GM23338 (cell line): ENCODE measurements at regions not wholly inside any gene's neighbourhood (a gene's known extent, or its start where the extent isn't known, plus 50 kb on each side); places are given as distances from the start of the nearest gene placed in this dataset.
A peak's percentile ranks its signal among the peaks of the same experiment; 100 is the strongest.

Source experiments
- ATAC-seq: fragments of 200-7000 bp; cut with Tn5 transposase; 3 replicates; pipeline ENCODE4 v1.9.1; 2020
- DNase-seq: peaks from one replicate; pipeline ENCODE4 v3.0.0-alpha.2; 2015; ENCODE audit warnings: low spot score
- H2AFZ ChIP-seq: fragments of 200-600 bp; sonication (generic); 2 replicates; pipeline ENCODE4 v1.8.0; 2016; ENCODE audit warnings: antibody characterized with exemption, mild to moderate bottlenecking, moderate library complexity
- H3F3A ChIP-seq: fragments of 200-600 bp; sonication (generic); replicated peaks from 2 replicates; pipeline ENCODE4 v1.8.0; 2017; ENCODE audit warnings: antibody characterized with exemption, mixed run types, low read depth
- H3K27ac ChIP-seq: fragments of 200-600 bp; sonication (generic); 2 replicates; pipeline ENCODE4 v1.6.1; 2016; ENCODE audit warnings: low read depth
- H3K27me3 ChIP-seq: fragments of 200-600 bp; sonication (generic); 2 replicates; pipeline ENCODE4 v1.8.0; 2016; ENCODE audit warnings: mild to moderate bottlenecking, mixed run types, moderate library complexity; ENCODE audit not compliant: insufficient read depth
- H3K36me3 ChIP-seq: fragments of 200-600 bp; sonication (generic); 2 replicates; pipeline ENCODE4 v1.8.0; 2016; ENCODE audit warnings: mild to moderate bottlenecking; ENCODE audit not compliant: insufficient read depth
- H3K4me1 ChIP-seq: fragments of 200-600 bp; sonication (generic); 2 replicates; pipeline ENCODE4 v1.8.0; 2016; ENCODE audit warnings: mild to moderate bottlenecking, moderate library complexity; ENCODE audit not compliant: insufficient read depth
- H3K4me2 ChIP-seq: fragments of 200-600 bp; sonication (generic); 2 replicates; pipeline ENCODE4 v1.7.1; 2017; ENCODE audit warnings: mixed run types
- H3K4me3 ChIP-seq: fragments of 200-600 bp; sonication (generic); 2 replicates; pipeline ENCODE4 v1.6.1; 2016; ENCODE audit warnings: mixed run types
- H3K79me2 ChIP-seq: fragments of 200-600 bp; sonication (generic); replicated peaks from 2 replicates; pipeline ENCODE4 v1.8.0; 2017; ENCODE audit warnings: mild to moderate bottlenecking; ENCODE audit not compliant: insufficient read depth
- H3K9me2 ChIP-seq: fragments of 200-600 bp; sonication (generic); 2 replicates; pipeline ENCODE4 v1.8.0; 2017; ENCODE audit not compliant: insufficient read depth
- H4K20me1 ChIP-seq: fragments of 200-600 bp; sonication (generic); replicated peaks from 2 replicates; pipeline ENCODE4 v1.8.0; 2017; ENCODE audit warnings: mild to moderate bottlenecking; ENCODE audit not compliant: insufficient read depth
- H3K27ac Mint-ChIP-seq: 2 replicates; pipeline ENCODE4 v1.8.0; 2020; ENCODE audit warnings: inconsistent platforms, mild to moderate bottlenecking, moderate library complexity, mixed read lengths
- H3K27me3 Mint-ChIP-seq: 3 replicates; pipeline ENCODE4 v1.8.0; 2022; ENCODE audit warnings: low read depth, mild to moderate bottlenecking, moderate library complexity, mixed read lengths, inconsistent platforms; ENCODE audit not compliant: insufficient read depth, poor library complexity
- H3K36me3 Mint-ChIP-seq: 3 replicates; pipeline ENCODE4 v1.8.0; 2021; ENCODE audit warnings: low read depth, mild to moderate bottlenecking, inconsistent platforms, moderate library complexity, mixed read lengths
- H3K4me1 Mint-ChIP-seq: 3 replicates; pipeline ENCODE4 v1.8.0; 2020; ENCODE audit warnings: mild to moderate bottlenecking, inconsistent platforms, mixed read lengths
- H3K4me3 Mint-ChIP-seq: 3 replicates; pipeline ENCODE4 v1.8.0; 2021; ENCODE audit warnings: moderate library complexity, mild to moderate bottlenecking, inconsistent platforms, mixed read lengths
- H3K9me3 Mint-ChIP-seq: 3 replicates; pipeline ENCODE4 v1.8.0; 2020; ENCODE audit warnings: moderate library complexity, mild to moderate bottlenecking, inconsistent platforms, mixed read lengths
- CREB1 ChIP-seq: fragments of 250-450 bp; sonication (Bioruptor Pico); IDR thresholded peaks from 2 replicates; pipeline ENCODE4 v1.5.0; 2020; ENCODE audit warnings: low read depth, mild to moderate bottlenecking, moderate library complexity
- EZH2 ChIP-seq: fragments of 200-600 bp; sonication (generic); IDR thresholded peaks from one replicate; pipeline ENCODE4 v1.8.0; 2017; ENCODE audit warnings: antibody characterized with exemption, mild to moderate bottlenecking, low read depth; ENCODE audit not compliant: unreplicated experiment
- JUNB ChIP-seq: IDR thresholded peaks from one replicate; pipeline ENCODE4 v1.6.1; 2016; ENCODE audit warnings: antibody characterized with exemption; ENCODE audit not compliant: unreplicated experiment
- STAT1 ChIP-seq: IDR thresholded peaks from one replicate; pipeline ENCODE4 v1.6.1; 2016; ENCODE audit warnings: antibody characterized with exemption; ENCODE audit not compliant: unreplicated experiment
- ZNF331 ChIP-seq: fragments of 250-450 bp; sonication (Bioruptor Pico); IDR thresholded peaks from 2 replicates; pipeline ENCODE4 v1.5.0; 2020; ENCODE audit warnings: low read depth, mild to moderate bottlenecking, moderate library complexity
- TF ChIP-seq, protein P1 (sequence below): fragments of 250-450 bp; sonication (Bioruptor Pico); IDR thresholded peaks from 2 replicates; pipeline ENCODE4 v1.5.0; 2020; ENCODE audit warnings: mild to moderate bottlenecking, moderate library complexity
- TF ChIP-seq, protein P2 (sequence below): IDR thresholded peaks from 2 replicates; pipeline ENCODE4 v1.6.1; 2016; ENCODE audit warnings: antibody characterized with exemption

GRCh38 chr14:98665007-98665406 lies 607.0 kb downstream of the BCL11B start:
- no peaks in the 10 kb centered on the region for H3K27me3 Mint-ChIP-seq
- TF ChIP-seq CREB1, result no peak
- no peak for TF ChIP-seq EZH2
- no peak for TF ChIP-seq ZNF331 (CRISPR knock-in tag)
- TF ChIP-seq, protein P1, sequence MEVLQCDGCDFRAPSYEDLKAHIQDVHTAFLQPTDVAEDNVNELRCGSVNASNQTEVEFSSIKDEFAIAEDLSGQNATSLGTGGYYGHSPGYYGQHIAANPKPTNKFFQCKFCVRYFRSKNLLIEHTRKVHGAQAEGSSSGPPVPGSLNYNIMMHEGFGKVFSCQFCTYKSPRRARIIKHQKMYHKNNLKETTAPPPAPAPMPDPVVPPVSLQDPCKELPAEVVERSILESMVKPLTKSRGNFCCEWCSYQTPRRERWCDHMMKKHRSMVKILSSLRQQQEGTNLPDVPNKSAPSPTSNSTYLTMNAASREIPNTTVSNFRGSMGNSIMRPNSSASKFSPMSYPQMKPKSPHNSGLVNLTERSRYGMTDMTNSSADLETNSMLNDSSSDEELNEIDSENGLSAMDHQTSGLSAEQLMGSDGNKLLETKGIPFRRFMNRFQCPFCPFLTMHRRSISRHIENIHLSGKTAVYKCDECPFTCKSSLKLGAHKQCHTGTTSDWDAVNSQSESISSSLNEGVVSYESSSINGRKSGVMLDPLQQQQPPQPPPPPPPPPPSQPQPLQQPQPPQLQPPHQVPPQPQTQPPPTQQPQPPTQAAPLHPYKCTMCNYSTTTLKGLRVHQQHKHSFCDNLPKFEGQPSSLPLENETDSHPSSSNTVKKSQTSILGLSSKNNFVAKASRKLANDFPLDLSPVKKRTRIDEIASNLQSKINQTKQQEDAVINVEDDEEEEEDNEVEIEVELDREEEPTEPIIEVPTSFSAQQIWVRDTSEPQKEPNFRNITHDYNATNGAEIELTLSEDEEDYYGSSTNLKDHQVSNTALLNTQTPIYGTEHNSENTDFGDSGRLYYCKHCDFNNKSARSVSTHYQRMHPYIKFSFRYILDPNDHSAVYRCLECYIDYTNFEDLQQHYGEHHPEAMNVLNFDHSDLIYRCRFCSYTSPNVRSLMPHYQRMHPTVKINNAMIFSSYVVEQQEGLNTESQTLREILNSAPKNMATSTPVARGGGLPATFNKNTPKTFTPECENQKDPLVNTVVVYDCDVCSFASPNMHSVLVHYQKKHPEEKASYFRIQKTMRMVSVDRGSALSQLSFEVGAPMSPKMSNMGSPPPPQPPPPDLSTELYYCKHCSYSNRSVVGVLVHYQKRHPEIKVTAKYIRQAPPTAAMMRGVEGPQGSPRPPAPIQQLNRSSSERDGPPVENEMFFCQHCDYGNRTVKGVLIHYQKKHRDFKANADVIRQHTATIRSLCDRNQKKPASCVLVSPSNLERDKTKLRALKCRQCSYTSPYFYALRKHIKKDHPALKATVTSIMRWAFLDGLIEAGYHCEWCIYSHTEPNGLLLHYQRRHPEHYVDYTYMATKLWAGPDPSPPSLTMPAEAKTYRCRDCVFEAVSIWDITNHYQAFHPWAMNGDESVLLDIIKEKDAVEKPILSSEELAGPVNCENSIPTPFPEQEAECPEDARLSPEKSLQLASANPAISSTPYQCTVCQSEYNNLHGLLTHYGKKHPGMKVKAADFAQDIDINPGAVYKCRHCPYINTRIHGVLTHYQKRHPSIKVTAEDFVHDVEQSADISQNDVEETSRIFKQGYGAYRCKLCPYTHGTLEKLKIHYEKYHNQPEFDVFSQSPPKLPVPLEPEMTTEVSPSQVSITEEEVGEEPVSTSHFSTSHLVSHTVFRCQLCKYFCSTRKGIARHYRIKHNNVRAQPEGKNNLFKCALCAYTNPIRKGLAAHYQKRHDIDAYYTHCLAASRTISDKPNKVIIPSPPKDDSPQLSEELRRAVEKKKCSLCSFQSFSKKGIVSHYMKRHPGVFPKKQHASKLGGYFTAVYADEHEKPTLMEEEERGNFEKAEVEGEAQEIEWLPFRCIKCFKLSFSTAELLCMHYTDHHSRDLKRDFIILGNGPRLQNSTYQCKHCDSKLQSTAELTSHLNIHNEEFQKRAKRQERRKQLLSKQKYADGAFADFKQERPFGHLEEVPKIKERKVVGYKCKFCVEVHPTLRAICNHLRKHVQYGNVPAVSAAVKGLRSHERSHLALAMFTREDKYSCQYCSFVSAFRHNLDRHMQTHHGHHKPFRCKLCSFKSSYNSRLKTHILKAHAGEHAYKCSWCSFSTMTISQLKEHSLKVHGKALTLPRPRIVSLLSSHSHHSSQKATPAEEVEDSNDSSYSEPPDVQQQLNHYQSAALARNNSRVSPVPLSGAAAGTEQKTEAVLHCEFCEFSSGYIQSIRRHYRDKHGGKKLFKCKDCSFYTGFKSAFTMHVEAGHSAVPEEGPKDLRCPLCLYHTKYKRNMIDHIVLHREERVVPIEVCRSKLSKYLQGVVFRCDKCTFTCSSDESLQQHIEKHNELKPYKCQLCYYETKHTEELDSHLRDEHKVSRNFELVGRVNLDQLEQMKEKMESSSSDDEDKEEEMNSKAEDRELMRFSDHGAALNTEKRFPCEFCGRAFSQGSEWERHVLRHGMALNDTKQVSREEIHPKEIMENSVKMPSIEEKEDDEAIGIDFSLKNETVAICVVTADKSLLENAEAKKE (CRISPR knock-in tag), result no peak
- no peak for TF ChIP-seq STAT1
- TF ChIP-seq, protein P2, sequence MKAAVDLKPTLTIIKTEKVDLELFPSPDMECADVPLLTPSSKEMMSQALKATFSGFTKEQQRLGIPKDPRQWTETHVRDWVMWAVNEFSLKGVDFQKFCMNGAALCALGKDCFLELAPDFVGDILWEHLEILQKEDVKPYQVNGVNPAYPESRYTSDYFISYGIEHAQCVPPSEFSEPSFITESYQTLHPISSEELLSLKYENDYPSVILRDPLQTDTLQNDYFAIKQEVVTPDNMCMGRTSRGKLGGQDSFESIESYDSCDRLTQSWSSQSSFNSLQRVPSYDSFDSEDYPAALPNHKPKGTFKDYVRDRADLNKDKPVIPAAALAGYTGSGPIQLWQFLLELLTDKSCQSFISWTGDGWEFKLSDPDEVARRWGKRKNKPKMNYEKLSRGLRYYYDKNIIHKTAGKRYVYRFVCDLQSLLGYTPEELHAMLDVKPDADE, result no peak
- no peak for TF ChIP-seq JUNB
- H3K36me3 Mint-ChIP-seq, result no peaks in the 10 kb centered on the region
- H3K9me2 ChIP-seq, result no peaks in the 10 kb centered on the region
- no peak overlapping the region for H3K4me3 ChIP-seq
- no peaks in the 10 kb centered on the region for H3K9me3 Mint-ChIP-seq
- no peak overlapping the region for H3K27ac ChIP-seq
- H3K27me3 ChIP-seq, result no peaks in the 10 kb centered on the region
- no peaks in the 10 kb centered on the region for H3F3A ChIP-seq
- no peak for ATAC-seq
- H3K4me3 Mint-ChIP-seq, result no peak overlapping the region
- H4K20me1 ChIP-seq, result no peaks in the 10 kb centered on the region
- H3K4me1 ChIP-seq, result 0 out of 2 replicates have a peak, but pooled peaks cover 3% of the 10 kb centered on the region
- H3K36me3 ChIP-seq, result no peaks in the 10 kb centered on the region
- DNase-seq, result peak; percentile 53
- no peaks in the 10 kb centered on the region for H3K79me2 ChIP-seq
- H3K4me2 ChIP-seq, result no peak overlapping the region
- peak overlapping the region; percentile 80 for H3K27ac Mint-ChIP-seq
- no peak overlapping the region for H2AFZ ChIP-seq
- H3K4me1 Mint-ChIP-seq, result peaks cover 8% of the 10 kb centered on the region; the same call in 2 of the 3 replicates
